ENCODE measurements at regions not wholly inside any gene's neighbourhood (a gene's known extent, or its start where the extent isn't known, plus 50 kb on each side); places are given as distances from the start of the nearest gene placed in this dataset.
"Not testable (repeated sequence)": the region's sequence is repeated elsewhere in the genome, so short reads cannot be mapped to it uniquely, and the experiment has no call there.

DNA sequence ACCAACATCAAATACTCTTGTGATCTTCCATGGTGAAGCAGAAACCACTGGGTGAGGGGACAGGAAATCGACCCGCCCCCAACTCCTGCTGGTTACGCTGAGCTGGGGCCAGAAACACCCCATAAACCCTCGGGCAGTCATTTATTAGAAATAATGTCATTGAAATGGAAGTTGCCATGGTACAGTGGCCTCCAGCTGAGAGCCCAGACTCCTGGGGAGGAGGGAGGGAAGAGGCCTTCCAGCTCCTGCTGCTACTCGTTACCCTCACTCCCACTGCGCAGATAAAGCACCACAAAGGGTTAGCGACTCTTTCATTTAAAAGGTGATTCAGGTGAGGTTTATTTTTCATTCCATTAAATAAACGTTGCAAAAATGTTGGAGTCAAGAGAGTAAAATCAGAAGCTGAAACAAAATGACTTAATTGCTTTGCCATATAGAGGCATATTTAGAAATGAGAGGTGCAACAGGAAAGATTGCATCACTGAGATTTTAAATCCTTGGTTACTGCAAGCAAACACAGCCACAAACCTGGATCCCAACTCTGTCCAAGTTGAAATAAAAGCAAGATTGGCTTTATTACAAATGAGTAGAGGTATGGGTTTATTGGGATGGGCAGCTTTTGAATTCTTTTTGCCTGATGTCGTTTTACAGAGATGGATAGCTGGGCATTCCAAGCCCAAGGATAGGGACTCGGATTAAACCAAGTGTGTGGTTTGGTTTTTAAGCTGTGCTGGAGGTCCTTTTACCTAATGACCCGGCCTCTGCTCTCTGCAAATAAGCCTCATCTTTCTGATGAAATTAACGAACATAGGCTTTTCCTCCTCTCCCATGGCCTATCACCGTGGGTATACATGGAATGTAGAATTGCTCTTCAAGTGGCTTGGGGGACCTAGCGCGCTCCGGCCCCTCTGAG, 92.0 kb downstream of the LYZL1 start:
- ATAC-seq; intact Hi-C loops (cut with DNase I; ENCODE audit: low total_unique reads): not testable (repeated sequence)

DNA sequence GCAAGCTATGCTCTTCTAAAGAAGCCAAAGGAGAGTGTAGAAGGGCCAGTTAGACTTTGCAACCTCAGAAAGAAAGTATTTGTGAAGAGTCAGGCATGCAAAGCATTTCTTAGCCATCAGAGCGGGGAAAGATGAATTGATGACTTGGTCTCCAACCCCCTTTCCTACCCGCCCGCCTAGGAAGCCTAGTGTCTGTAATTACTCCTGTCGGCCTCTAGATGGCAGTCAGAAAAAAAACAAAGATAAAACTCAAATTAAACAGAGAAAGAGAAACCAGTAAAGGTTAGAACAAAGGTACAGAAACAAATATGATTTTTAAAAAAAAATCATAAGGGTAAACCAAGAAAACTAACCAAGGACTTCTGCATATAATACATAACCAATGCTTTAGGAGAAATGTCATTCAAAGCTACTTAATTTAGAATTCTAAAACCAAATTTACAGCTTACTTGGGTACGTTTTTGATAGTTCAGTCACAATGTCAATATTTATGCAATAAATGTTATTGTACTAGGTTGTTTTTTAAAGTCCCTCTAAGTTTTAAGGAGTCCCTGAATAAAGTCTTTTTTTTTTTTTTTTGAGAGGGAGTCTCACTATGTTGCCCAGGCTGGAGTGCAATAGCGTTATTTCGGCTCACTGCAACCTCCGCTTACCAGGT, 97.6 kb downstream of the LYZL1 start:
- no peak for DNase-seq
- Histone ChIP-seq H3K4me1 (no peaks in the 10 kb centered on the region), H3K27me3 (no peaks in the 10 kb centered on the region), H3K4me3 (no peak overlapping the region), H3K9me3 (no peaks in the 10 kb centered on the region), H3K27ac (no peak overlapping the region), H3K36me3 (no peaks in the 10 kb centered on the region)
- in situ Hi-C loops (cut with MboI; ENCODE audit: low sequenced_read_pairs in 4 of 4) (loop anchor here (5.0 to 10.0 kb wide), 2 partner anchors 58 to 61 kb away; no protein-coding TSS in a partner anchor), intact Hi-C loops (cut with DNase I; ENCODE audit: low total_unique reads) (loop anchor here (2.0 kb wide), 1 partner anchor 62 kb away; no protein-coding TSS in a partner anchor)
- no peak for TF ChIP-seq POLR2A (IDR thresholded peaks at IDR 0.05)
- TF ChIP-seq, protein P1, sequence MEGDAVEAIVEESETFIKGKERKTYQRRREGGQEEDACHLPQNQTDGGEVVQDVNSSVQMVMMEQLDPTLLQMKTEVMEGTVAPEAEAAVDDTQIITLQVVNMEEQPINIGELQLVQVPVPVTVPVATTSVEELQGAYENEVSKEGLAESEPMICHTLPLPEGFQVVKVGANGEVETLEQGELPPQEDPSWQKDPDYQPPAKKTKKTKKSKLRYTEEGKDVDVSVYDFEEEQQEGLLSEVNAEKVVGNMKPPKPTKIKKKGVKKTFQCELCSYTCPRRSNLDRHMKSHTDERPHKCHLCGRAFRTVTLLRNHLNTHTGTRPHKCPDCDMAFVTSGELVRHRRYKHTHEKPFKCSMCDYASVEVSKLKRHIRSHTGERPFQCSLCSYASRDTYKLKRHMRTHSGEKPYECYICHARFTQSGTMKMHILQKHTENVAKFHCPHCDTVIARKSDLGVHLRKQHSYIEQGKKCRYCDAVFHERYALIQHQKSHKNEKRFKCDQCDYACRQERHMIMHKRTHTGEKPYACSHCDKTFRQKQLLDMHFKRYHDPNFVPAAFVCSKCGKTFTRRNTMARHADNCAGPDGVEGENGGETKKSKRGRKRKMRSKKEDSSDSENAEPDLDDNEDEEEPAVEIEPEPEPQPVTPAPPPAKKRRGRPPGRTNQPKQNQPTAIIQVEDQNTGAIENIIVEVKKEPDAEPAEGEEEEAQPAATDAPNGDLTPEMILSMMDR (IDR thresholded peaks at IDR 0.05 in 4 of 5, conservative IDR thresholded peaks at IDR 0.05 in 1 of 5), result peak; percentile 55 to 80 (median 68)
- peak; percentile 26 to 69 for ATAC-seq

More for the DNA sequence above, 92.0 kb downstream of the LYZL1 start:
- H3K4me1 ChIP-seq, H3K27ac ChIP-seq, DNase-seq, H3K4me3 ChIP-seq, H3K9me3 ChIP-seq, H3K27me3 ChIP-seq, H3K36me3 ChIP-seq: not testable (repeated sequence)
- in situ Hi-C loops (cut with MboI; ENCODE audit: low sequenced_read_pairs in 4 of 4), result loop anchor here in 1 of 4 donors (10.0 kb wide), 1 partner anchor 64 kb away; no protein-coding TSS in a partner anchor

DNA sequence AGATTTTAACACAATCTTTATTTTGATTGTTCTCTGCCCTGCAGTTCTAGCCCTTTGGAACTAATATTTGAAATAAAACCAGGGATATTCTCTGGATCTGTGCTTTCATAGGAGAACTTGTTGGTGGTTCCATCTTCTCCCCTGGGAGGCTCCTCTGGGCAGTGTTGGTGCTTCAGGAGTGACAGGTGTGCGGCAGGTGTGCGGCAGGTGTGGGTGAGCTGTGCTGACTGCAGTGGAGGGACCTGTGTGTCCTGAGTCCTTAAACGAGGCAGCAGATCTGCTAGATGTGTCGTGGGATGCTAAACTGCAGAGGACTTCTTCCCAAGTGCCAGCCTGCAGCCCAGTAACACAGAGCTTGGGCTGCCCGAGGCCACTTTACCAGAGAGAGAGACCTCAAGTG, 98.4 kb downstream of the LYZL1 start:
- no peaks in the 10 kb centered on the region for H3K9me3 ChIP-seq
- H3K4me3 ChIP-seq, result no peak overlapping the region
- no peak for ATAC-seq
- no peaks in the 10 kb centered on the region for H3K4me1 ChIP-seq
- TF ChIP-seq POLR2A (IDR thresholded peaks at IDR 0.05), result no peak
- TF ChIP-seq, protein P1 (IDR thresholded peaks at IDR 0.05 in 4 of 5, conservative IDR thresholded peaks at IDR 0.05 in 1 of 5), result no peak
- H3K27me3 ChIP-seq, result no peaks in the 10 kb centered on the region
- H3K36me3 ChIP-seq, result no peaks in the 10 kb centered on the region
- DNase-seq, result no peak
- intact Hi-C loops (cut with DNase I; ENCODE audit: low total_unique reads), result loop anchor here (2.0 kb wide), 1 partner anchor 62 kb away; no protein-coding TSS in a partner anchor
- in situ Hi-C loops (cut with MboI; ENCODE audit: low sequenced_read_pairs in 4 of 4), result loop anchor here (5.0 to 10.0 kb wide), 2 partner anchors 58 to 60 kb away; no protein-coding TSS in a partner anchor
- H3K27ac ChIP-seq, result no peak overlapping the region

DNA sequence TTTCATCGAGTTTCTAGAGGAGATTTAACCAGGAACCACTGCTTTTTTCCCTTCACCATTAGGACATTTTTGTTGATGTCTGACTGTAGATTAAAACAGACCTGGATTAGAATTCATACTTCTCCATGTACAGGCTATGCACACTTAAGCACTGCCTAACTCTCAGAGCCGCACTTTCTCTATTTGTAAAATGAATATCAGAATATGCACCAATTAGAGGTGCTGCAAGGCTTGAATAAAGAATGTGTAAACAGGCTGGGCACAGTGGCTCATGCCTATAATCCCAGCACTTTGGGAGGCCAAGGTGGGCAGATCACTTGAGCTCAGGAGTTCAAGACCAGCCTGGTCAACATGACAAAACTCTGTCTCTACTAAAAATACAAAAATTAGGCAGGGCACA, 99.2 kb downstream of the LYZL1 start:
- H3K27ac ChIP-seq; H3K9me3 ChIP-seq; DNase-seq; ATAC-seq; H3K4me3 ChIP-seq; intact Hi-C loops (cut with DNase I; ENCODE audit: low total_unique reads); H3K27me3 ChIP-seq; H3K4me1 ChIP-seq; H3K36me3 ChIP-seq: not testable (repeated sequence)
- in situ Hi-C loops (cut with MboI; ENCODE audit: low sequenced_read_pairs in 4 of 4), result loop anchor here (5.0 to 10.0 kb wide), 2 partner anchors 57 to 59 kb away; no protein-coding TSS in a partner anchor

DNA sequence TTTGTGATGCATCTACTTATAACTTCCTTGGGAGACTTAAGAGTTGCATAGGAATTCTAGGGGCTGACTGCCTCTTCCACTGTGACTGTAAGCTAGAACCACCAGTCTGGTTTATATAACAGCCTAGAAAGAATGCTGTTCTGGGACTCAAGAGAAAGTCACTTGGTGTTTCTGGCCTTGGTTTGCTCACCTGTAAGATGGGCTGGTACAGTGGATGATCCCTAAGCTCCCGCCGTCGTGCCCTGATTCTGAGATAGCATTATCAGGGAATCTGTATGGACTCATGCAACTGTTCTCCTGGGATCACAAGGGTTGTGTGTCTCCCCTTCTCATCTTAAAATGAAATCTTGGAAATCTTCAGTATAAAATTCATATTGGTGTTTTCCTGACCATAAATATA, 100.6 kb downstream of the LYZL1 start:
- in situ Hi-C loops (cut with MboI; ENCODE audit: low sequenced_read_pairs in 4 of 4), result loop anchor here (5.0 to 10.0 kb wide), 2 partner anchors 55 to 58 kb away; no protein-coding TSS in a partner anchor

More for the DNA sequence above, 100.6 kb downstream of the LYZL1 start:
- no peak for ATAC-seq
- no peak for DNase-seq
- intact Hi-C loops (cut with DNase I; ENCODE audit: low total_unique reads), result no loop called here
- Histone ChIP-seq H3K4me1 (no peaks in the 10 kb centered on the region), H3K4me3 (no peak overlapping the region), H3K36me3 (no peaks in the 10 kb centered on the region), H3K9me3 (no peaks in the 10 kb centered on the region), H3K27ac (no peak overlapping the region), H3K27me3 (no peaks in the 10 kb centered on the region)
- TF ChIP-seq, protein P1 (IDR thresholded peaks at IDR 0.05 in 4 of 5, conservative IDR thresholded peaks at IDR 0.05 in 1 of 5), result no peak
- no peak for TF ChIP-seq POLR2A (IDR thresholded peaks at IDR 0.05)
